HG02885 (cell line): ENCODE measurements at regions not wholly inside any gene's neighbourhood (a gene's known extent, or its start where the extent isn't known, plus 50 kb on each side); places are given as distances from the start of the nearest gene placed in this dataset.
"Not testable (repeated sequence)": the region's sequence is repeated elsewhere in the genome, so short reads cannot be mapped to it uniquely, and the experiment has no call there.

Source experiments
- ATAC-seq: cut with Tn5 transposase; IDR thresholded peaks from one replicate; pipeline ENCODE4 v1.9.1; 2021; ENCODE audit warnings: mild to moderate bottlenecking; ENCODE audit not compliant: unreplicated experiment, poor library complexity

GRCh38 chr2:61636686-61637085, 98.5 kb upstream of the XPO1 start:
- no peak for ATAC-seq

GRCh38 chr2:61634512-61634911, 96.4 kb upstream of the XPO1 start:
- ATAC-seq = no peak

- no peak for ATAC-seq
Observed at GRCh38 chr2:61633250-61633649, 95.1 kb upstream of the XPO1 start.

- no peak for ATAC-seq
Observed at GRCh38 chr2:61632276-61633169, 94.4 kb upstream of the XPO1 start.

DNA sequence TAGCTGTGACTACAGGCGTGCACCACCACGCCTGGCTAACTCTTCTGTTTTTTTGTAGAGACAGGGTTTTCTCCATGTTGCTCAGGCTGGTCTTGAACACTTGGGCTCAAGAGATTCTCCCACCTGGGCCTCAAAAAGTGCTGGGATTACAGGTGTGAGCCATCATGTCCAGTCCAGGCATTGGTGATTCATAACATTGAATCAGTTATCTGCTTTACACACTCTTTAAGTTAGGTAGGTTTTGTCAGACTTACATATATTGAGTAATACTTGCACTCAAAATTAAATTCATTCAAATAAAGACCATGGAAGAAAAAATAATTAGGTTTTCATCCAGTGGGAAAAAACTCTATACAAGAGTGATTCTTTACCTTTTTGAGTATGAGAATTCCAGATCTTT, 93.2 kb upstream of the XPO1 start:
- no peak for ATAC-seq

- ATAC-seq = no peak
Observed at GRCh38 chr2:61626827-61627226, 88.7 kb upstream of the XPO1 start.

- ATAC-seq = no peak
Observed at GRCh38 chr2:61623747-61624146, 85.6 kb upstream of the XPO1 start.

DNA sequence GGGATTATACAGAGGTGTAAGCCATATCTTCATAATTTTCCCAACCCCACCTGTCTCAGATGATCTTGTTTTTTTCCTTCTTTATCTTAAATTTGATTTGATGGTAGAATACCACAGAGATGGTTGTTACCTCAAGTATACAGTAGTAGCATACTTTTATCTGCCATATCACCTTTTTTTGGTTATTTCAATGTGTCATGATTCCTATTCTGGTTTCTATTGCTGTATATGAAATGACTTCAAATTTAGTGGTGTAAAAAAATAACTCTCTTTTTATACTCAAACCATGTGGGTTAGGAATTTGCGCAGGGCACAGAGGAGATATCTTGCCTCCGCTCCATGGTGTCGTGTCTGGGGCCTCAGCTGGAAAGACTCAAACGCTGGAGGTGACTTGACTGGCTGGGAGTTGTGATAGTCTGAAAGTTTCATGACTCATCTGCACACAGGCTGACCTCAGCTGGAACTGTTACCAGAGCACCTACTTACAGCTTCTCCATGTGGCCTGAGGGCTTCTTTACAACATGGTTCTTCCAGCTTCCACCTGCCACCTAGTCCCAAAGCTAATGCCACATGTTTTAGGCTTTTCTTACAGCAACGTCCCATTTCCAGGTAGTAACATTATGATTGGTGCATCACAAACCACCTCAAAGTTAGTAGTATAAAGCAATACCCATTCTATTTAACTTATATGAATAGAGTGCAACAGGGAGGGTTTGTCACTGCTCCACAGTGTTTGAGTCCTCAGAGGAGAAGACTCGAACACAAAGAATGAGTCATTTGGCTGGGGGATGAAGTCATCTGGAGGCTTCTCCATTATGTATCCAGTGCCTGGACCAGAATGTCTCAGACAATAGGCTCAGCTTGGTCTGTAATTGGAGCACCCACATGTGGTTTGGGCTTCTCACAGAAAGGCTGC, 82.3 kb upstream of the XPO1 start:
- peak; percentile 48 for ATAC-seq

DNA sequence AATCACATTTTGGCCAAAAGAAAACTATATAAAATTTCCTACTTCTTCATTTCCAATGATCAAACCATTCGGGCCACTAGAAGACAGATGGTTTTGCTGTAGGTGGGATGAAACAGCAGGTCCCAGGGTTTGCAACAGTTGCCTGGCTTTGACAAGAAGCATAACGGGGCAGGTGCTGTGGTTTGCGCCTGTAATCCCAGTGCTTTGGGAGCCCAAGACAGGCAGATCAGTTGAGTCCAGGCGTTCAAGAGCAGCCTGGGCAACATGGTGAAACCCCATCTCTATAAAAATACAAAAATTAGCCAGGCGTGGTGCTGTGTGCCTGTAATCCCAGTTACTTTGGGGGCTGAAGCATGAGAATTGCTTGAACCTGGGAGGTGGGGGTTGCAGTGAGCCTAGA, 81.4 kb upstream of the XPO1 start:
- ATAC-seq = no peak

DNA sequence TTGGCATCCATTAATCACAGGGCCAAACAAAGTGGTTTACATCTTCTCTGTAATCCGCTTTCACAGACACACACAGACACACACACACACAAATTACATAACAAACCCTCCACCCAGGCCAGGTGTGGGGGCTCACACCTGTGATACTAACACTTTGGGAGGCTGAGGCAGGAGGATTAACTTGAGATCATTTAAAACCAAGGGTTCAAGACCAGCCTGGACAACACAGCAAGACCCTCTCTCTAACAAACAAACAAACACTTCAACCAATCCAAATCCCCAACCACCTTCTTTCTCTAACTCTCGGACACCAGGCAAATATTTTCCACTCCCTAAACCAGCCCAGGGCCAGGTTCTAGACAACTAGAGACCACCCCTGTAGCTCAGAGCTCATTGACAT, 79.5 kb upstream of the XPO1 start:
- ATAC-seq = no peak

DNA sequence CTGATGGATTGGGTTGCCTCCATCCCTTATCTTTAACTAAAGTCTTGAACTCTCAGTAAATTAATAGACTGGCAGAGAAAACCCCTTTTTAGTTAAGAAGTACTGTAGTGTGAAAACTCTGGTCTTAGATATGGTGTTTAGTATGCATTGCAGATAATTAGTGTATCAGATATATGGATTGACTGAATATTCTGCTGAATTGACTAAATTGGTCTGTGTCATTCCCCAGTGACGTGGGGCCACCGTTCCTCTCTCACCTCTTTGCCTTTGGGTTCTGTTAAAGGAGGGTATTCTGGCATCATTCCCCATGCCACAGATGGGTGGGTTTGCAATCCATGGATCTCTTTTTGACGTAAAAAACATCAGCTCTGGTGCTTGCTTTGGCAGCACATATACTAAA, 67.1 kb upstream of the XPO1 start:
- ATAC-seq = no peak

- ATAC-seq = no peak
Observed at GRCh38 chr2:61604433-61604832, 66.3 kb upstream of the XPO1 start.

DNA sequence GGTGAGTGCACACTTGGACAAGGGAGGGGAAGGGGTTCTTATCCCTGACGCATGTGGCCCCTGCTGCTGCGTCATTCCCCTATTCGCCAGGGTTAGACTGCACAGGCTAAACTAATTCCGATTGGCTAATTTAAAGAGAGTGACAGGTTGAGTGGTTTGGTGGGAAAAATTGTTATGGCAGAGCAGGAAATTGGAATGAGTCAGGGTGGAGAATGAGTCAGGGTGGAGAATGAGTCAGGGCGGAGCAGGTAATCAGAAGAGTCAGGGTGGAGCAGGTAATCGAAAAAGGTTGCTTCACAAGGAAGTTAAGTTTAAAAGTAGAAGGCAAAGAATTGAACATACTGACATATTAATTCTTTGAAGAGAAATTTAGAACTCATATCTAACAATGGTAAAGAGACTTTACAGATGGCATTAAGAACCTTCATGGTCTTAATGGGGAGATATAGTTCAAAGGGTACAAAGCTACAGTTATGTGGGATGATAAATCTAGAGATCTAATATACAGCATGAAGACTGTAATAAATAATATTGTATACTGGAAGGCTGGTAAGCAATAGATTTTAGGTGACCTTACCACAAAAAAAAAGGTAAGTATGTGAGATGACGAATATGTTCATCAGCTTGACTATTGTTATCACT, 60.5 kb upstream of the XPO1 start:
- ATAC-seq = not testable (repeated sequence)

DNA sequence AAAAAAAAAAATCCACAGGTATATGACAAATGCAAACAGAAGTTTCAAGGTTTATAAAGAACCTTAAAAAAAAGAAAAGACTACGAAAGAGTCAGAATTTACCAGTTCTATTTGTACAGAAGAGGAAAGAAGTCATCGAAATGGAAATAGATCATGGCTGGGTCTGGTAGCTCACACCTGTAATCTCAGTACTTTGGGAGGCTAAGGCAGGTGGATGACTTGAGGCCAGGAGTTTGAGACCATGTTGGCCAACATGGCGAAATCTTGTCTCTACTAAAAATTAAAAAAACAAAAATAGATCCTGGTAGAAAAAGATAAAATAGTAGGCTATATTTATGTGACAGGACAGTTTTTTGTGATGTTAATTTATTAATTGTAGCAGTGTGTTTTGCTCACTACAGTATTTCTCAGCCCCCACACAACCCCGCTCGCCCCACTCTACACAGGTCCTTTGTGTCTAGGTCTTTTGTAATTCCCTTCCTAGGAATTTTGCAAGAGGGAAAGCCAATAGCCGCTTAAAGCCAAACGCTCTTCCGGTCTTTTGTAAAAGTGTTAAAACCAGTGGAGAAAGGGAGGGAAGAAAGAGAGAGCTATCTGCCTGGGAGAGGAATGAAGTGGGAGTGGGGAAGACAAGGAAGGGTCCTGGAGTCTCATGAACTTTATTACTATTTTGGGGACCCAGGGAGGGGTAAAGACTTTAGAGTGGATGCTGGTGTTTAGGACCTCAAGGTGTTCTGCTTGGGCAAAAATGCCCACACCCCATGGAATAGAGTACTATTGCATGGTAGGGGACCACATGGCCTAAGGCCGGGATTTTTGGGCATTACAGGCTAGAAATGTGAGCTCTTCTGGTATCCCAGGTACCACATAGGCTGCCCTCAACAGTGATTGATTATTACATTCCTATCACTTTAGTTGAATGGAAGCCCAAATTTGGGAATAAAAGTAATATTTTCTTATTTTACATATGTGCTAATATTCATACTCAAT, 59.4 kb upstream of the XPO1 start:
- ATAC-seq = no peak

GRCh38 chr2:61594201-61594600, 56.0 kb upstream of the XPO1 start:
- ATAC-seq = not testable (repeated sequence)

GRCh38 chr2:61593648-61594047, 55.5 kb upstream of the XPO1 start:
- not testable (repeated sequence) for ATAC-seq

DNA sequence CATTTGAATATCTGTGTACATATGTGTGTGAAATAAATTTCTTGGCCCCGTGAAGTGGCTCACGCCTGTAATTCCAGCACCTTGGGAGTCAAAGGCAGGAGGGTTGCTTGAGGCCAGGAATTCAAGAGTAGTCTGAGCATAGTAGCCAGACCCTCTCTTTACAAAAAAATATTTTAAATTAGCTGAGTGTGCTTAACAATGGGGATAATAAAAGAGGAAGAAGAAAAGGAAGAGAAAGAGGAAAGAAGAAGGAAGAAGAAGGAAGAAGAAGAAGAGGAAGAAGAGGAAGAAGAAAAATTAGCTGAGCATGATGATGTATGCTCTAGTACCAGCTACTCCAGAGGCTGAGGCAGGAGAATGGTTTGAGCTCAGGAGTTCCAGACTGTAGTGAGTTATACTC, 52.1 kb upstream of the XPO1 start:
- ATAC-seq = no peak

DNA sequence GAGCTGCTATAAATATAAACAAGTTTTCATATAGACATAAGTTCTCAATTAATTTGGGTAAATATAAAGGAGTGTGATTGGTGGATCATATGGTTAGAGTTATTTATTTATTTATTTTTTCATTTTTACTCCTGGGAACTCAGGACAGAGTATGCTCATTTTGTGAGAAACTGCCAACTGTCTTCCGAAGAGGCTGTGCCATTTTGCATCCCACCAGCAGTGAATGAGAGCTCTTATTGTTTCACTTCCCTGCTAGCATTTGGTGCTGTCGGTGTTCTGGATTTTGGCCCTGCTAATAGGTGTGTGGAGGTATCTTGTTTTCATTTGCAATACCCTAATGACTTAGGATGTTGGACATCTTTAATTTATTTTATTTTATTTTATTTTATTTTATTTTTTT, 50.4 kb upstream of the XPO1 start:
- ATAC-seq = no peak
